ENCODE measurements at regions not wholly inside any gene's neighbourhood (a gene's known extent, or its start where the extent isn't known, plus 50 kb on each side); places are given as distances from the start of the nearest gene placed in this dataset.

DNA sequence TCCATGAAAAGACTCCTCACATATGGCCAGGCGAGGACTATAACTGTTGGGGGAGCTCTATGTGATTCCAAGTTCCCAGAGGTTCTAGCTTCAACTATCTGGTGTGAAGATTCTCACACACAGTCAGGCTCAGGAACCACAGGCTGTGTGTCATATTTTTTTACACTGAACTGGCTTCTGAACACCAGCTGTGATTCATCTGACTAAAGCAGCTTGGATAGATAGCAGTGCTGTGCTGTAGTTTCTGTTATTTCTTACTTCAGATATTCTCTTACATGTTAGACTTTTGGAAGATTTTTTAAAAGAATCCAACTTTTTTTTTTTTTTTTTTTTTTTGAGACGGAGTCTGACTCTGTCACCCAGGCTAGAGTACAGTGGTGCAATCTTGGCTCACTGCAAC is 140.7 kb upstream of the MCHR2 start:
- no peak for DNase-seq (ENCODE audit: low read depth)

GRCh38 chr6:100134297-100134696 is 140.3 kb upstream of the MCHR2 start:
- DNase-seq (ENCODE audit: low read depth) = no peak

GRCh38 chr6:100132005-100132404 is 138.0 kb upstream of the MCHR2 start:
- DNase-seq (ENCODE audit: low read depth) = no peak

- no peak for DNase-seq (ENCODE audit: low read depth)
These were observed 136.6 kb upstream of the MCHR2 start for GRCh38 chr6:100130630-100131029.

DNA sequence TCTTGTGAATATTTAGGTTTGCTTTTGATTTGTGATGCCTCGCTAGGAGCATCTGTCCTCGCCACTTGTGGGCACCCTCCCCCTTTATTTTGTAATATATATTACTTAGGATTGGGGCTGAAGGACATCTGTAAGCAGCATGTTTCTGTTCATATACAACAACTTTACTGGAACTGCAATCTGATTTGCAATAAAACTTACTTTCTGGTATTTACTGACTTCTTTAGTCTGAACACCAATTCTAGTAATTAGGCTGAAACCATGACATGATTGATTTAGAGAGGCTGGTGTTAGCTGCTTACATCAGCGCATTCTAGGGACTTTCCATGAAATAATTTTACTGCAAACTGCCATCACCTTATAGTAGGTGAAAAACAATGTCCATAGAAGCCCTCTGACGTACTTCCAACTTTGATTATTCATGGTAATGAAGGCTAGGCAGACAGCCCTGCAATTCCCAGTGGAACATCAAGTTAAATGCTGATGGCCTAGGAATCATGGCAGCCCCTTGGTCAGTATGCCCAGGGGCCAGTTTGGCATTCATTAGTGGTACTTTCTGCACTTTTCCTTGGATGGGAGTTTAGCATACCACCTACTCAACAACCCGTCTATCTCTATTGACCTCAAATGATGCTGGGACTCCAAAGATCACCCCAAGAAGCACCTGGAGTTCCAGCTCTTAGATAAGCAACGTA is 132.9 kb upstream of the MCHR2 start:
- DNase-seq (ENCODE audit: low read depth) = no peak

DNA sequence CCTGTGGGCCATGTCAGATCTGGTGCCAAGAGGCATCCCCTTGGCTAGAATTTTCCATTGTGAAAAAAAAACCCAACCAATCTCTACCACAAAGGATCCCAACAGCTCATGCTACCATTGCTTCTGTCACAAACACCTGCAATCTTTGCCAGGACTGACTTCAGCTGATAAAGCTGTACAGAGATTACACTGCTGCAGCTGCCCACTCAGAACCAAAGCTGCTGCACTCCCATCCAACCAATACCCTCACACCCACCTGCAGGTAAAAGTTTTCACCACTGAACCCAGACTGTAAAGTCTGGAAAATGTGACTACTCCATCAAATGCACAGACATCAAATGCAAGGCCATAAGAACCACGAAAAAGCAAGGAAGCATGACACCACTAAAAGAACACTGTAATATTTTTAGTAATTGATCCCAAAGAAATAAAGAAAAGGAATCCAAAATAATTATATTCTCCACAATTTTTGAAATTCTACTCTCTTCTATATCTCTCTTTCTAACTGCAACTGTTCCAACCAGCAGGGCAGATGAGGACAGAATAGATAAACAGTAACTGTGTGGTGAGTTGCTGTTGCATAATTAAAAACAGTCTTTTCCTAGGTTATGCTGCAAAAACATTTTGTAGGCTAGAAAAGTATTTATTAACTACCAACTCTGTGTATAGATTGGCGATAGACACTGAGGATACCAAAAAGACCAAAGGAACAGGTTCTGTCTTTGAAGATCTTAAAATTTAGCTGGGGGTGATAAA is 128.0 kb upstream of the MCHR2 start:
- DNase-seq (ENCODE audit: low read depth) = no peak

- no peak for DNase-seq (ENCODE audit: low read depth)
These were observed 125.2 kb upstream of the MCHR2 start for GRCh38 chr6:100119261-100119660.

DNA sequence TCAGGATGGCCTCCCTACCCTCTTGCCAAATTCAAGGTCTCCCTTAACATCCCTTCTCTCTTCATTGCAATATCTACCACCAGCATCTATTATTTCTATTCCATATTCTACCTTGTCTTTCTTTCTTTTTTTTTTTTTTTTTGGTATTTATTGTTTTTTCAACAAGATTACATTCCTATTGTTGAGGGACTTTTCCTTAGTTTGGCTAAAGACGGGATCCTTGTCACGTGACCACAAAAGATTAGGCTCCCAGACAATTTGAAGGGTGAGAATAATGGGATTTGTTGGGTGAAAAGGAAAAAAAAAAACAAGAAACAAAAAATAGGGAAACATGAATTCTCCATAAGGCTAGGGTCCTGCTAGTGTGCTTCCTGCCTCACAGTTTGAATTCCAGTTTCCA is 124.3 kb upstream of the MCHR2 start:
- no peak for DNase-seq (ENCODE audit: low read depth)

DNA sequence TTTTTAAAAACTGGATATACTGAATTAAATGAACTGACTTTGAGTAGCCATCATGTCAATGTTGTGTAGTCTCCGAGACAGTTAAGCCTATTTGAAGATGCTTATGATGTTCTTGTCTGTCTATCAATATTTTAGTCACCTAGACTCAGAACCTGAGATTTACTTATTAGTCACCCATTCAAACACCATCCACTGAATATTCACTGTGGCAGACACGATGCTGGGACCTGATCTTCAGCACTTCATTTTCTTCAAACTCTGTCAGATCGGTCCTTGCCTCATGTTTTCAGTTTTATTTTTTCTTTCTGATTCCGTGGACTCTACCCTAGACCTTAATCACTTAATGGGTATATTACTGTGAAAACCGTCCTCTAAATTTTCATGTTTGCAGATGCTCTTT is 123.7 kb upstream of the MCHR2 start:
- DNase-seq (ENCODE audit: low read depth) = no peak

DNA sequence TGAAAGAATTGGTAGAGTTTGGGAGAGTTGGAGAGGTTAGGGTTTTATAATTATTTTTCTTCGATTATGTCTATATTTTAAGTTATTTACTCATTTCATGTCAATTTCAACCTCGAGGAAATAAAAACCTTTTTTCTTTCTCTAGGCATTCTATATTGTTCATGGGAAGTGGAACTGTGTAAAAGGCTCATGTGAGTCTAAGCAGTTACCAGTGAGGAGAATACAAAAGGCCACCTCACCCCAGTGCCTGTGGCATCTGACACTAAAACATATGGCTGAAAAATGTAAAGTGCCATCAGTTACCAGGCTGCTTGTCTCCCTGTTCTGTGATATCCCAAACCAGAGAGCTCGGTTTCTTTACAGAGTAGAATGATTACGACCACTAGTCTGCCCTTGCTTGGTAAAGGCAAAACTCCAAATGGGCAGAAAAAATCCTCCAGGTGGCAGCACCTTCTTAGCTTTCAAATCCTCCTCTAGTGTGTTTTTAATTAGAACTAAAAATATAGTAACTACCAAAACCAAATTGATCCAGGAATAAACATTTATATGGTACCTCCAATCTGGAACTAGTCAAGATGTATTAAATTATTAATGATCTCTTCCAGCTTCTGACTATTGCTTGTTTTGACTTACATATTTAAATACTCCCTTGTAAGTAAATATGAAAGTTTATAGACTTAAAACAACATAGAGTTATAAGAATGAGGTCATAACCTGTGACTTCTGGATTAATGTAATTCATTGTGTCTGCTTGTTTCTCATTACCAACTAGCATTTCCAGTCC is 122.6 kb upstream of the MCHR2 start:
- DNase-seq (ENCODE audit: low read depth) = no peak

GRCh38 chr6:100115407-100116101 is 121.5 kb upstream of the MCHR2 start:
- DNase-seq (ENCODE audit: low read depth) = no peak

DNA sequence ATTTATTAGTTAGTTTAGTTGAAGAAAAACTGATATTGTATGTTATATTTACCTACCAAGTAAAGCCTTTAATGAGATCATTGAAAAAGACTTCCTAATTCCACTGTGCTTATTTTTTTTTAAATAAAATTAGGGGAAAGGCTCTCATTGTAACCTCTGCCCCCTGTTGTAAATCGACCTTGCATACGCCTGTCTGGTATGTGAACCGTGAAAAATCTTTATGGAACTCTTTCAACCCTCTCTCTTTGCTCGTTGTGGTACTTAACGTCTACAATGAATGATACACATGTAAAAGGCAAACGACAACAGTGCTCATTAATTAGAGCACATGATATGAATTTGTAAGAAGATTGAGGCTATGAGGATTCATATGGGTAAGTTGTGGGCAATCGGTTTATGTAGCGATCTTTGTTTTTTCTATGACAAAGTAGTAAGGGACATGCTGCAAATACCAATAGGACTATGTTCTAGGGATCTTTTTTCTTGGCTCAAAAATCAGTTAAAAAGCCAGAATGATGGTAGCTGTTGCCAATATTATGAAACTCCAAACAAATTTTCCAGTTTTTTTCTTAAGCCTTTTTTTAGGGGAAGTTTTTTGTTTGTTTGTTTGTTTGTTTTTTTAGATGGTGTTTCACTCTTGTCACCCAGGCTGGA is 119.0 kb upstream of the MCHR2 start:
- no peak for DNase-seq (ENCODE audit: low read depth)

DNA sequence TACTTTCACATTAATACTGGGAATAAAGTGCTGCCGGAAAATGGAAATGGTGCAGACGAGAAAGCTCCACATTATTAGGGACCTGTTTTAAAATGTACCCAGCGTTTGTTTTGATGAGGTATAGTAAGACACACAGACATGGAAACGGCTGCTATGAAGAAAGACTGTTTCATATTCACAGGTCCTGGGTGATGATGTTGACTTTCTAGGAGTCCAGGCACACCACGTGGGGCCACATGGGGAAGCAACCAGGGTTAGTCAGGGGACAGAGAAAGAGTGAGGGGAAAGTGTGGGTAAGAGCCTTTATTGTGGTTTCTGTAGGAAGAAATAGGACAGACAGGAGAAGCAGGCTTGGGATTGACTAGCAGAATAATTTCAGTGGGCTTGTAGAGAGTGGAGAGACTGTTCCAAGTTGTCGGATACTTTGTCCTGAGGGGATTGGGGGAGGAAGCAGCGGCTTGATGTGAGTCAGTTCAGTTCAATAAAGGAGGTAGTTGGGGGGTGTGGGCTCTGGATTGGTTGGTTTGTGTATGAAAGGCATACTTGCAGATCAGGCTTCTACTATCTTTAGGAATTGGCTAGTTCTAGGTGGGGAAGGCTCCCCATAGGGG is 112.0 kb upstream of the MCHR2 start:
- DNase-seq (ENCODE audit: low read depth) = no peak

DNA sequence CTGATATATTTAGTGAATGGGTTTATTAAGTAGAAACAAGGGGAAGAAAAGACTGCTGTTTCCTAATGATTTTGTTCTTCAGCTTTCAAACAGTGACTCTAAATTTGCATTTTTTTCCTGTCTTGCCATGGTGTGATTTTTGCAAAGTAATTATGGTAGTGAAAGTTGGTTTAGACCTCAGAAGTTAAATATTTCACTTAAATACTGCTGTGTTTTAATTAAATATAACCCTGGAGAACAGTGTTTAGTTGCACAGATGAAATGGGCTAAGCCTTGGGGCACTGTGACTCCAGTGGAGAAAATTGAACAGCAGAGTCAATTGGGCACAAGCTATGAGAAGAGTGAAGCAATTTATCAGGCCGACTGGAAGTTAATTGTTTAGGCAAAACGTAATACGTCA is 111.1 kb upstream of the MCHR2 start:
- no peak for DNase-seq (ENCODE audit: low read depth)

- DNase-seq (ENCODE audit: low read depth) = no peak
These were observed 109.9 kb upstream of the MCHR2 start for GRCh38 chr6:100103931-100104330.

DNA sequence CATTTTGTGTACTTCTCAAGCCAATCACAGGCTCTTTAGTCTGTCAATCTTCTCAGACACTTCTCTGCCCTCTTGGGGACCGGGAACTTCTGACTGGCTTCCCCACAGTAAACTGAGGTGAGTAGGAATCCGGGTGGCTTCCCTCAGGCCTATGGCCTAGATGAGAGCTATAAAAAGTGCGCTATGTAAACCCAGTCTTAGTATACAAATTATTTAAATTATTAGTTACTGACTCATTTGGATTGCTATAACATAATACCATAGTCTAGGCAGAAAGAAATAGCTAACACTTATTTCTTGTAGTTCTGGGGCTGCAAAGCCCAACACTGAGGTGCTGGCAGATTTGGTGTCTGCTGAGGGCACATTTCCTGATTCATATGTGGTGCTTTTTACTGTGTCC is 109.2 kb upstream of the MCHR2 start:
- no peak for DNase-seq (ENCODE audit: low read depth)

GRCh38 chr6:100101644-100102043 is 107.6 kb upstream of the MCHR2 start:
- DNase-seq (ENCODE audit: low read depth) = no peak

DNA sequence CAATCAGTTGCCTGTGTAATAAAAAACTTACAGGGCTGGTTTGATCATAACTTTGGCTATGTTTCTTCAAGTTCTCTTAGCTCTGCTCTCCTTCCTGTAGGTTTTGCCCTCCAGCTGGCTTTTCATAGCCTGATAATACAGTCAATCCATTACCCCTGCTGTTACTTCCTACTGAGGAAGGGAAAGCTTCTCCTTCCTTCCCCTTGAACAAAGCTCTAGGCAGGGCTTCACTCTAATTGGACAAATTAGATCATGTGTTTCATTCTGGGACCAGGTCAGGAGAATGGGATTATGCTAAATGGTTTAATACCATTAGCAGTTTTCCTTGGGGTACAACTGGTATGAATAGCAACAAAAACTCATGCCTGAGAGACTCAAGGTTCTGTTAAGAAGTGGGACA is 106.8 kb upstream of the MCHR2 start:
- DNase-seq (ENCODE audit: low read depth) = no peak

GRCh38 chr6:100099189-100100074 is 105.4 kb upstream of the MCHR2 start:
- DNase-seq (ENCODE audit: low read depth) = no peak

DNA sequence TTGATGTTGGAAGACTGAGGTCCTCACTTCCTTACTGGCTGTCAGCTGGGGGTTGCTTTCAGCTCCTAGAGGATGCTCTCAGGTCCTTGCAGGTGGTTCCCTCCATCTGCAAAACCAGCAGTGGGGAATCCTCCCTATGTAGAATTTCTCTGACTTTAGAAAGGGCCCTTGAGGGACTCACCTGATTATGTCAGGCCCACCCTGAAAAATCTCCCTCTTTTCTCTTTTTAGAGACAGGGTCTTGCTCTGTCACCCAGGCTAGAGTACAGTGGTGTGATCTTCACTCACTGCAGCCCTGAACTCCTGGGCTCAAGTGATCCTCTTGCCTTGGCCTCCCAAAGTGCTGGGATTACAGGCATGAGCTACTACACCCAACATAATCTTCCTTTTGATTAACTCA is 102.9 kb upstream of the MCHR2 start:
- DNase-seq (ENCODE audit: low read depth) = no peak

Measured in stimulated activated CD8-positive, alpha-beta memory T cell treated with anti-CD3 and anti-CD28 coated beads, Interleukin-15, amount 100 ng/mL, for 1 hour (primary cell).